B cell (primary cell): ENCODE measurements at regions not wholly inside any gene's neighbourhood (a gene's known extent, or its start where the extent isn't known, plus 50 kb on each side); places are given as distances from the start of the nearest gene placed in this dataset.

Experiments used
- ATAC-seq: fragments of 200-7000 bp; cut with Tn5 transposase; one replicate; pipeline ENCODE4 v1.10.0; 2021; ENCODE audit warnings: low read depth, mild to moderate bottlenecking, moderate number of reproducible peaks, moderate library complexity
- CTCF ChIA-PET: fragments of 350-600 bp; sonication (Branson Sonifier 250); formaldehyde crosslinking; loops from one replicate; lab custom pipeline; 2021; ENCODE audit warnings: antibody characterized with exemption, inconsistent platforms; lab: Charles Lee
- POLR2A ChIA-PET: fragments of 350-600 bp; sonication (Branson Sonifier 250); formaldehyde crosslinking; loops from one replicate; lab custom pipeline; 2021; ENCODE audit warnings: antibody characterized with exemption; lab: Charles Lee
- DNase-seq: peaks from one replicate; pipeline ENCODE4 v3.0.0; 2013
- H2AFZ ChIP-seq: 2 replicates; pipeline ENCODE4 v1.6.1; 2012; ENCODE audit warnings: mild to moderate bottlenecking, low read depth, low read length; ENCODE audit not compliant: insufficient read depth, poor library complexity, severe bottlenecking
- H3K27ac ChIP-seq, 2 donors: 1 replicate in 1 of 2; 2 replicates in 1 of 2; pipeline ENCODE4 v1.5.1; 2012 to 2013; ENCODE audit warnings: low read length in 2 of 2, mild to moderate bottlenecking in 2 of 2, moderate library complexity in 1 of 2
- H3K27me3 ChIP-seq, 4 experiments: fragments of 200-600 bp in 1 of 4; sonication (generic) in 1 of 4; replicated peaks in 1 of 4; 1 replicate in 2 of 4; 2 replicates in 2 of 4; pipeline versions ENCODE4 v1.6.1 to v1.7.0; 2013 to 2016; ENCODE audit warnings: low read length in 3 of 4, mild to moderate bottlenecking in 2 of 4, mixed read lengths in 1 of 4, moderate library complexity in 1 of 4; ENCODE audit not compliant: insufficient read depth in 4 of 4, control insufficient read depth in 3 of 4; ENCODE audit errors: control extremely low read depth in 1 of 4
- H3K36me3 ChIP-seq, 2 experiments: replicated peaks in 1 of 2; 1 replicate in 1 of 2; 2 replicates in 1 of 2; pipeline versions ENCODE4 v1.6.1 to v1.7.1; 2013; ENCODE audit warnings: low read length in 1 of 2; ENCODE audit not compliant: insufficient read depth in 2 of 2, control insufficient read depth in 1 of 2; ENCODE audit errors: control extremely low read depth in 1 of 2, extremely low read depth in 1 of 2
- H3K4me1 ChIP-seq, 2 donors: fragments of 200-600 bp in 1 of 2; sonication (generic) in 1 of 2; 1 replicate in 1 of 2; 2 replicates in 1 of 2; pipeline versions ENCODE4 v1.5.1 to v1.6.1; 2013 to 2017; ENCODE audit warnings: low read length in 2 of 2; ENCODE audit not compliant: control insufficient read depth in 2 of 2, insufficient read depth in 2 of 2
- H3K4me2 ChIP-seq: replicated peaks from 2 replicates; pipeline ENCODE3; 2012; ENCODE audit warnings: mild to moderate bottlenecking, low read depth, low read length; ENCODE audit not compliant: poor library complexity, severe bottlenecking
- H3K4me3 ChIP-seq, 5 experiments: fragments of 200-600 bp in 1 of 5; sonication (generic) in 1 of 5; 1 replicate in 3 of 5; 2 replicates in 2 of 5; pipeline versions ENCODE4 v1.5.1 to v1.7.0; 2011 to 2016; ENCODE audit warnings: low read length in 4 of 5, mild to moderate bottlenecking in 4 of 5, low read depth in 2 of 5, control low read depth in 1 of 5, moderate library complexity in 1 of 5; ENCODE audit not compliant: insufficient read depth in 1 of 5; ENCODE audit errors: control extremely low read depth in 1 of 5, extremely low read depth in 1 of 5
- H3K79me2 ChIP-seq: fragments of 200-600 bp; sonication (generic); one replicate; pipeline ENCODE4 v1.6.0; 2016; ENCODE audit warnings: low read length; ENCODE audit not compliant: control insufficient read depth, insufficient read depth
- H3K9ac ChIP-seq: fragments of 200-600 bp; sonication (generic); 2 replicates; pipeline ENCODE4 v1.6.1; 2017; ENCODE audit warnings: mild to moderate bottlenecking, low read length, moderate library complexity
- H3K9me3 ChIP-seq, 3 donors: one replicate each; pipeline versions ENCODE4 v1.6.1 to v1.7.1; 2013; ENCODE audit warnings: low read length in 2 of 3; ENCODE audit not compliant: control insufficient read depth in 2 of 3, insufficient read depth in 1 of 3; ENCODE audit errors: control extremely low read depth in 1 of 3
- H4K20me1 ChIP-seq: 2 replicates; pipeline ENCODE4 v1.6.0; 2012; ENCODE audit warnings: mild to moderate bottlenecking, low read length; ENCODE audit not compliant: insufficient read depth, control insufficient read depth, poor library complexity, severe bottlenecking
- H3K27ac Mint-ChIP-seq: one replicate; pipeline ENCODE4 v1.8.0; 2021; ENCODE audit warnings: mixed read lengths
- H3K27me3 Mint-ChIP-seq: one replicate; pipeline ENCODE4 v1.8.0; 2021; ENCODE audit warnings: mixed read lengths
- H3K4me1 Mint-ChIP-seq: one replicate; pipeline ENCODE4 v1.8.0; 2021; ENCODE audit warnings: mixed read lengths
- H3K4me3 Mint-ChIP-seq: one replicate; pipeline ENCODE4 v1.8.0; 2021; ENCODE audit warnings: mixed read lengths
- H3K9me3 Mint-ChIP-seq: one replicate; pipeline ENCODE4 v1.8.0; 2022; ENCODE audit warnings: mixed read lengths; ENCODE audit not compliant: insufficient read depth
- EZH2 ChIP-seq: IDR thresholded peaks from 2 replicates; pipeline ENCODE4 v1.6.1; 2012; ENCODE audit warnings: borderline replicate concordance, low read depth, mild to moderate bottlenecking, moderate library complexity, low read length; ENCODE audit not compliant: insufficient read depth, poor library complexity, severe bottlenecking
- WGBS: methylation state at CpG from one replicate; pipeline ENCODE4 v1.1.5; 2013; ENCODE audit warnings: missing lambda C conversion rate; ENCODE audit not compliant: insufficient coverage; 5-methylcytosine and 5-hydroxymethylcytosine counted together
- intact Hi-C: fragments of 100-400 bp; cut with micrococcal nuclease; formaldehyde crosslinking; loops from one replicate; pipeline ENCODE4 v1.10.0; 2022
- TF ChIP-seq, protein P1 (sequence below): fragments of 200-600 bp; IDR thresholded peaks from one replicate; pipeline ENCODE4 v1.8.0; 2022; ENCODE audit warnings: antibody characterized with exemption, mild to moderate bottlenecking

- CTCF ChIA-PET = interaction anchor here (1.0 kb wide), 1 partner anchor 946 kb away, joined by 3 read pairs; no protein-coding TSS in a partner anchor
- H3K4me3 Mint-ChIP-seq = no peak overlapping the region
- H3K4me2 ChIP-seq = no peak overlapping the region
- H3K9me3 Mint-ChIP-seq = no peaks in the 10 kb centered on the region
- DNase-seq (no peak), ATAC-seq (no peak)
- H3K4me1 ChIP-seq = no peaks in the 10 kb centered on the region
- peaks cover 3% of the 10 kb centered on the region for H3K27me3 Mint-ChIP-seq
- intact Hi-C loops = no loop called here
- no peaks in the 10 kb centered on the region for H3K4me1 Mint-ChIP-seq
- H3K4me3 ChIP-seq = no peak overlapping the region
- H3K27me3 ChIP-seq = no peaks in the 10 kb centered on the region
- 88% methylated on average over 1 of the region's 1 CpG for WGBS
- H3K36me3 ChIP-seq = no peaks in the 10 kb centered on the region
- H3K79me2 ChIP-seq = no peaks in the 10 kb centered on the region
- no peak overlapping the region for H3K9ac ChIP-seq
- H4K20me1 ChIP-seq = no peaks in the 10 kb centered on the region
- no peak overlapping the region for H3K27ac ChIP-seq
- no peak overlapping the region for H3K27ac Mint-ChIP-seq
- TF ChIP-seq, protein P1, sequence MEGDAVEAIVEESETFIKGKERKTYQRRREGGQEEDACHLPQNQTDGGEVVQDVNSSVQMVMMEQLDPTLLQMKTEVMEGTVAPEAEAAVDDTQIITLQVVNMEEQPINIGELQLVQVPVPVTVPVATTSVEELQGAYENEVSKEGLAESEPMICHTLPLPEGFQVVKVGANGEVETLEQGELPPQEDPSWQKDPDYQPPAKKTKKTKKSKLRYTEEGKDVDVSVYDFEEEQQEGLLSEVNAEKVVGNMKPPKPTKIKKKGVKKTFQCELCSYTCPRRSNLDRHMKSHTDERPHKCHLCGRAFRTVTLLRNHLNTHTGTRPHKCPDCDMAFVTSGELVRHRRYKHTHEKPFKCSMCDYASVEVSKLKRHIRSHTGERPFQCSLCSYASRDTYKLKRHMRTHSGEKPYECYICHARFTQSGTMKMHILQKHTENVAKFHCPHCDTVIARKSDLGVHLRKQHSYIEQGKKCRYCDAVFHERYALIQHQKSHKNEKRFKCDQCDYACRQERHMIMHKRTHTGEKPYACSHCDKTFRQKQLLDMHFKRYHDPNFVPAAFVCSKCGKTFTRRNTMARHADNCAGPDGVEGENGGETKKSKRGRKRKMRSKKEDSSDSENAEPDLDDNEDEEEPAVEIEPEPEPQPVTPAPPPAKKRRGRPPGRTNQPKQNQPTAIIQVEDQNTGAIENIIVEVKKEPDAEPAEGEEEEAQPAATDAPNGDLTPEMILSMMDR = no peak
- TF ChIP-seq EZH2 = no peak
- no peaks in the 10 kb centered on the region for H3K9me3 ChIP-seq
- H2AFZ ChIP-seq = no peak overlapping the region
- POLR2A ChIA-PET = no interaction called here
These were observed 60.7 kb upstream of the MROH9 start for GRCh38 chr1:170874671-170875070.

- no peaks in the 10 kb centered on the region for H4K20me1 ChIP-seq
- H3K27me3 Mint-ChIP-seq = peaks cover 3% of the 10 kb centered on the region
- H3K4me2 ChIP-seq = no peak overlapping the region
- no CpG with 5 or more reads among the region's 5 CpGs for WGBS
- no peaks in the 10 kb centered on the region for H3K4me1 Mint-ChIP-seq
- no peak overlapping the region for H3K9ac ChIP-seq
- H3K27me3 ChIP-seq = no peaks in the 10 kb centered on the region
- ATAC-seq (no peak), DNase-seq (no peak)
- no peaks in the 10 kb centered on the region for H3K4me1 ChIP-seq
- no peaks in the 10 kb centered on the region for H3K36me3 ChIP-seq
- ChIA-PET CTCF (no interaction called here), POLR2A (no interaction called here)
- H3K79me2 ChIP-seq = no peaks in the 10 kb centered on the region
- H3K27ac Mint-ChIP-seq = no peak overlapping the region
- no peaks in the 10 kb centered on the region for H3K9me3 ChIP-seq
- no peak overlapping the region for H3K4me3 Mint-ChIP-seq
- no peak overlapping the region for H3K27ac ChIP-seq
- TF ChIP-seq, protein P1 = no peak
- no peak for TF ChIP-seq EZH2
- intact Hi-C loops = no loop called here
- H3K9me3 Mint-ChIP-seq = no peaks in the 10 kb centered on the region
- H2AFZ ChIP-seq = no peak overlapping the region
- no peak overlapping the region for H3K4me3 ChIP-seq
These were observed 53.8 kb upstream of the MROH9 start for GRCh38 chr1:170881268-170882265.
